ENCODE measurements at regions not wholly inside any gene's neighbourhood (a gene's known extent, or its start where the extent isn't known, plus 50 kb on each side); places are given as distances from the start of the nearest gene placed in this dataset.

DNA sequence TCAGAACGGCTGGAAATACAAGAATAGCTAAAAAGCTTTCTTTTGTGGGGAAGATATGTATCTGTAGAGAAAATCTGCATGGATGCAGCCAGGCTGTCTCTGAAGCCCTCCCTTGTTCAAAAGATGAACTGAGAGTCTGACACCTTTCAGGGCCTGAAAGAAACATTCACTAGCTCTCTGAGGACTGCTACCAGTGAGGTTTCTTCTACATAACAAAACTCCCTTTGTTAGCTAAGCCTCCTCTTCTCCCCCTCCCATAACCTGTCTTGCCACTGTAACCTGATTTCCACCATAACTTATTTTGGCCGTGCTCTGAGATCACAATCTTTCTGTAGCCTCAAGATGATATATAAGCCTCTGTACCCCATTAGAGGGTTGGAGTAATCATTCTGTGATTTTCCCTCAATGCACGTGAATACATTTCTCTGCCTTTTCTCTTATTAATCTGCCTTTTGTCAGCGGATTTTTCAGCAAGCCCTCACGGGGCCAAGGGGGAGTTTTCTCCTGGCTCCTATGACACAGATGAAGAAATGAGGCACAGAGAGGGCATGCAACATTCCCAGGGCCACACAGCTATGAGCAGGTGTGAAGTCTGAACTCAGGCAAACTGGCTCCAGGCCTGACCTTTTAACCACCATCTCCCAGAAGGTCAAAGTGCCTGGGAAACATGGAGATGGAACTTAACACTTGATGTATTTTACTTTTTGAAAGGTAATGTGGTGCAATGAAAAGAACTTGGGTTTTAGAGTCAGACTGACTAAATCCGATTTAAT, 161.6 kb upstream of the PRDX4 start:
- POLR2A ChIA-PET = no interaction called here
- H3K27me3 ChIP-seq (ENCODE audit: control insufficient read depth in 2 of 2, insufficient read depth in 2 of 2, low read length in 2 of 2) = no peaks in the 10 kb centered on the region
- no peaks in the 10 kb centered on the region for H3K36me3 ChIP-seq (ENCODE audit: control insufficient read depth in 2 of 3, insufficient read depth in 3 of 3, low read length in 3 of 3)
- H3K4me3 Mint-ChIP-seq = no peak overlapping the region
- H3K9me3 ChIP-seq (ENCODE audit: control insufficient read depth in 2 of 3, low read length in 3 of 3) = peaks cover 0 to 8% (median 0%) of the 10 kb centered on the region in 3 experiments
- no peak overlapping the region for H3K4me3 ChIP-seq (ENCODE audit: low read length)
- H3K9me3 Mint-ChIP-seq = peaks cover 0 to 14% (median 8%) of the 10 kb centered on the region in 11 donors
- no peak overlapping the region for H3K27ac ChIP-seq (ENCODE audit: low read depth, low read length)
- H3K27ac Mint-ChIP-seq = no peak overlapping the region
- peaks cover 0 to 1% (median 0%) of the 10 kb centered on the region in 7 donors for H3K4me1 Mint-ChIP-seq
- no peaks in the 10 kb centered on the region for H3K4me1 ChIP-seq (ENCODE audit: control insufficient read depth in 2 of 2, insufficient read depth in 2 of 2, low read length in 2 of 2)
- peaks cover 0 to 2% (median 0%) of the 10 kb centered on the region in 5 donors for H3K27me3 Mint-ChIP-seq
- peaks cover 0 to 4% (median 0%) of the 10 kb centered on the region in 5 donors for H3K36me3 Mint-ChIP-seq
- DNase-seq = no peak
- no peak for ATAC-seq
- intact Hi-C loops (cut with micrococcal nuclease) = no loop called here
- CTCF ChIA-PET = no interaction called here

DNA sequence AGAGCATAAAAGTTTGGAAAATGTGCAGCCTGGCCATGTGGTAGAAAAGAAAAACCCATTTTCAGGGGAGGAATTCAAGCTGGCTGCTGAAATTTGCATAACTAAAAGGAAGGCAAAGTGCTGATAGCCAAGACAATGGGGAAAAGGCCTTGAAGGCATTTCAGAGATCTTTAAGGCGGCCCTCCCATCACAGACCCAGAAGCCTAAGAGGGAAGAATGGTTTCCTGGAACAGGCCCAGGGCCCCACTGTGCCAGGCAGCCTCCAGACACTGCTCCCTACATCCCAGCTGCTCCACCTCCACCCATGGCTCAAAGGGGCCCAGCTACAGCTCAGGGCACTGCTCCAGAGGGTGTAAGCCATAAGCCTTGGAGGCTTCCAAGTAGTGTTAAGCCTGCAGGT, 158.0 kb upstream of the PRDX4 start:
- ATAC-seq (no peak), DNase-seq (no peak)
- H3K4me1 Mint-ChIP-seq = peaks cover 0 to 1% (median 0%) of the 10 kb centered on the region in 7 donors
- H3K36me3 Mint-ChIP-seq = peaks cover 0 to 4% (median 0%) of the 10 kb centered on the region in 5 donors
- Histone ChIP-seq H3K4me3 (ENCODE audit: low read length) (no peak overlapping the region), H3K27ac (ENCODE audit: low read depth, low read length) (no peak overlapping the region), H3K4me1 (ENCODE audit: control insufficient read depth in 2 of 2, insufficient read depth in 2 of 2, low read length in 2 of 2) (no peaks in the 10 kb centered on the region), H3K9me3 (ENCODE audit: control insufficient read depth in 2 of 3, low read length in 3 of 3) (peaks cover 0 to 8% (median 0%) of the 10 kb centered on the region in 3 experiments), H3K27me3 (ENCODE audit: control insufficient read depth in 2 of 2, insufficient read depth in 2 of 2, low read length in 2 of 2) (no peaks in the 10 kb centered on the region), H3K36me3 (ENCODE audit: control insufficient read depth in 2 of 3, insufficient read depth in 3 of 3, low read length in 3 of 3) (no peaks in the 10 kb centered on the region)
- ChIA-PET CTCF (no interaction called here), POLR2A (no interaction called here)
- intact Hi-C loops (cut with micrococcal nuclease) = no loop called here
- peaks cover 0 to 14% (median 8%) of the 10 kb centered on the region in 11 donors for H3K9me3 Mint-ChIP-seq
- peaks cover 0 to 6% (median 0%) of the 10 kb centered on the region in 5 donors for H3K27me3 Mint-ChIP-seq
- no peak overlapping the region for H3K27ac Mint-ChIP-seq
- no peak overlapping the region for H3K4me3 Mint-ChIP-seq

DNA sequence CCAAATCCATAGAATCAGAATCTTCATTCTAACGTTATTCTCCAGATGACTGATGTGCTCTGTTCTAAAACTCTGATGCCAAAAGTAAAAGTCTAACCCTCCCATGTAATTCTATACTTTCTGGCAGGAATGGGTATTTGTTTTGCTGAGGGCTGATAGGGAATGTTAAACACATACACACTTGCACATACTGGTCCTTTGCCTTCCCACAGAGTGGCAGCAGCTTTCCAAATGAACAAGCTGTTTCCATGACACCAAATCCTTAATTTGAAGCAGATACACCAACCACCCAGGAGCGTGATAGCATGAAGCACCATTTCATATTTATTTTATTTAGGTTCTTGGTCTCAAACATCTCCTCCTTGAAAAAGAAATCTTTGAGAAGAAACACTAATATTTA, 155.5 kb upstream of the PRDX4 start:
- Mint-ChIP-seq H3K4me1 (no peaks in the 10 kb centered on the region), H3K27me3 (peaks cover 0 to 6% (median 0%) of the 10 kb centered on the region in 5 donors), H3K9me3 (peaks cover 0 to 14% (median 8%) of the 10 kb centered on the region in 11 donors), H3K36me3 (peaks cover 0 to 4% (median 0%) of the 10 kb centered on the region in 5 donors), H3K4me3 (no peak overlapping the region), H3K27ac (no peak overlapping the region)
- no peaks in the 10 kb centered on the region for H3K4me1 ChIP-seq (ENCODE audit: control insufficient read depth in 2 of 2, insufficient read depth in 2 of 2, low read length in 2 of 2)
- H3K9me3 ChIP-seq (ENCODE audit: control insufficient read depth in 2 of 3, low read length in 3 of 3) = peaks cover 0 to 8% (median 0%) of the 10 kb centered on the region in 3 experiments
- no peak overlapping the region for H3K27ac ChIP-seq (ENCODE audit: low read depth, low read length)
- no peak for ATAC-seq
- intact Hi-C loops (cut with micrococcal nuclease) = no loop called here
- H3K4me3 ChIP-seq (ENCODE audit: low read length) = no peak overlapping the region
- H3K27me3 ChIP-seq (ENCODE audit: control insufficient read depth in 2 of 2, insufficient read depth in 2 of 2, low read length in 2 of 2) = no peaks in the 10 kb centered on the region
- H3K36me3 ChIP-seq (ENCODE audit: control insufficient read depth in 2 of 3, insufficient read depth in 3 of 3, low read length in 3 of 3) = no peaks in the 10 kb centered on the region
- ChIA-PET CTCF (no interaction called here), POLR2A (no interaction called here)
- no peak for DNase-seq

GRCh38 chrX:23513121-23513520, 154.2 kb upstream of the PRDX4 start:
- Mint-ChIP-seq H3K4me1 (no peaks in the 10 kb centered on the region), H3K27me3 (peaks cover 0 to 6% (median 0%) of the 10 kb centered on the region in 5 donors), H3K9me3 (peaks cover 0 to 14% (median 8%) of the 10 kb centered on the region in 11 donors), H3K36me3 (peaks cover 0 to 4% (median 0%) of the 10 kb centered on the region in 5 donors), H3K4me3 (no peak overlapping the region), H3K27ac (no peak overlapping the region)
- Histone ChIP-seq H3K27me3 (ENCODE audit: control insufficient read depth in 2 of 2, insufficient read depth in 2 of 2, low read length in 2 of 2) (no peaks in the 10 kb centered on the region), H3K36me3 (ENCODE audit: control insufficient read depth in 2 of 3, insufficient read depth in 3 of 3, low read length in 3 of 3) (no peaks in the 10 kb centered on the region), H3K4me1 (ENCODE audit: control insufficient read depth in 2 of 2, insufficient read depth in 2 of 2, low read length in 2 of 2) (no peaks in the 10 kb centered on the region), H3K9me3 (ENCODE audit: control insufficient read depth in 2 of 3, low read length in 3 of 3) (peaks cover 0 to 8% (median 0%) of the 10 kb centered on the region in 3 experiments), H3K4me3 (ENCODE audit: low read length) (no peak overlapping the region), H3K27ac (ENCODE audit: low read depth, low read length) (no peak overlapping the region)
- POLR2A ChIA-PET = no interaction called here
- ATAC-seq (no peak), DNase-seq (no peak)
- CTCF ChIA-PET = no interaction called here
- intact Hi-C loops (cut with micrococcal nuclease) = no loop called here

GRCh38 chrX:23514082-23514481, 153.2 kb upstream of the PRDX4 start:
- ATAC-seq (no peak), DNase-seq (no peak)
- H3K27me3 Mint-ChIP-seq = peaks cover 0 to 6% (median 0%) of the 10 kb centered on the region in 5 donors
- Histone ChIP-seq H3K27ac (ENCODE audit: low read depth, low read length) (no peak overlapping the region), H3K27me3 (ENCODE audit: control insufficient read depth in 2 of 2, insufficient read depth in 2 of 2, low read length in 2 of 2) (no peaks in the 10 kb centered on the region), H3K4me3 (ENCODE audit: low read length) (no peak overlapping the region), H3K4me1 (ENCODE audit: control insufficient read depth in 2 of 2, insufficient read depth in 2 of 2, low read length in 2 of 2) (no peaks in the 10 kb centered on the region), H3K9me3 (ENCODE audit: control insufficient read depth in 2 of 3, low read length in 3 of 3) (peaks cover 0 to 7% (median 0%) of the 10 kb centered on the region in 3 experiments), H3K36me3 (ENCODE audit: control insufficient read depth in 2 of 3, insufficient read depth in 3 of 3, low read length in 3 of 3) (no peaks in the 10 kb centered on the region)
- H3K27ac Mint-ChIP-seq = no peak overlapping the region
- POLR2A ChIA-PET = no interaction called here
- H3K4me1 Mint-ChIP-seq = no peaks in the 10 kb centered on the region
- intact Hi-C loops (cut with micrococcal nuclease) = no loop called here
- peaks cover 0 to under 1% (median 0%) of the 10 kb centered on the region in 5 donors for H3K36me3 Mint-ChIP-seq
- CTCF ChIA-PET = no interaction called here
- peaks cover 0 to 5% (median 1%) of the 10 kb centered on the region in 11 donors for H3K9me3 Mint-ChIP-seq
- H3K4me3 Mint-ChIP-seq = no peak overlapping the region

GRCh38 chrX:23515028-23515427, 152.3 kb upstream of the PRDX4 start:
- DNase-seq (no peak), ATAC-seq (no peak)
- H3K27ac Mint-ChIP-seq = no peak overlapping the region
- CTCF ChIA-PET = no interaction called here
- H3K27me3 Mint-ChIP-seq = peaks cover 0 to 6% (median 0%) of the 10 kb centered on the region in 5 donors
- Histone ChIP-seq H3K36me3 (ENCODE audit: control insufficient read depth in 2 of 3, insufficient read depth in 3 of 3, low read length in 3 of 3) (no peaks in the 10 kb centered on the region), H3K27me3 (ENCODE audit: control insufficient read depth in 2 of 2, insufficient read depth in 2 of 2, low read length in 2 of 2) (no peaks in the 10 kb centered on the region), H3K4me3 (ENCODE audit: low read length) (no peak overlapping the region), H3K27ac (ENCODE audit: low read depth, low read length) (no peak overlapping the region), H3K9me3 (ENCODE audit: control insufficient read depth in 2 of 3, low read length in 3 of 3) (no peaks in the 10 kb centered on the region), H3K4me1 (ENCODE audit: control insufficient read depth in 2 of 2, insufficient read depth in 2 of 2, low read length in 2 of 2) (no peaks in the 10 kb centered on the region)
- no peaks in the 10 kb centered on the region for H3K4me1 Mint-ChIP-seq
- H3K4me3 Mint-ChIP-seq = no peak overlapping the region
- H3K9me3 Mint-ChIP-seq = peaks cover 0 to 3% (median 0%) of the 10 kb centered on the region in 11 donors
- intact Hi-C loops (cut with micrococcal nuclease) = no loop called here
- H3K36me3 Mint-ChIP-seq = no peaks in the 10 kb centered on the region
- POLR2A ChIA-PET = no interaction called here

All from naive thymus-derived CD4-positive, alpha-beta T cell (primary cell).